NT2/D1 (cell line): ENCODE measurements at regions not wholly inside any gene's neighbourhood (a gene's known extent, or its start where the extent isn't known, plus 50 kb on each side); places are given as distances from the start of the nearest gene placed in this dataset.

Experiments used
- DNase-seq: peaks from one replicate; pipeline ENCODE4 v3.0.0-alpha.2; 2011; ENCODE audit warnings: low read depth, low spot score
- H3K27me3 ChIP-seq: 2 replicates; pipeline ENCODE4 v1.6.0; 2011; ENCODE audit warnings: mild to moderate bottlenecking; ENCODE audit not compliant: insufficient read length, insufficient read depth
- H3K36me3 ChIP-seq: 2 replicates; pipeline ENCODE4 v1.6.1; 2011; ENCODE audit warnings: mild to moderate bottlenecking, low read length, mixed read lengths; ENCODE audit not compliant: insufficient read depth, insufficient read length
- H3K4me1 ChIP-seq: 2 replicates; pipeline ENCODE4 v1.5.1; 2011; ENCODE audit not compliant: insufficient read depth, insufficient read length
- H3K4me3 ChIP-seq: 2 replicates; pipeline ENCODE4 v1.5.1; 2011; ENCODE audit warnings: low read depth; ENCODE audit not compliant: insufficient read length
- H3K9ac ChIP-seq: 2 replicates; pipeline ENCODE4 v1.6.0; 2011; ENCODE audit warnings: low read depth; ENCODE audit not compliant: insufficient read length
- H3K9me3 ChIP-seq: 2 replicates; pipeline ENCODE4 v1.5.1; 2011; ENCODE audit warnings: mild to moderate bottlenecking, low read length; ENCODE audit not compliant: insufficient read depth
- SUZ12 ChIP-seq: IDR thresholded peaks from 2 replicates; pipeline ENCODE4 v1.6.1; 2011; ENCODE audit not compliant: insufficient read length, insufficient read depth; ENCODE audit errors: extremely low read depth
- YY1 ChIP-seq: IDR thresholded peaks from 2 replicates; pipeline ENCODE4 v1.6.1; 2011; ENCODE audit not compliant: insufficient read length, insufficient read depth
- ZNF274 ChIP-seq: IDR thresholded peaks from 2 replicates; pipeline ENCODE4 v1.6.1; 2011; ENCODE audit warnings: mild to moderate bottlenecking, low read depth, low read length

- TF ChIP-seq YY1 (no peak), ZNF274 (no peak), SUZ12 (no peak)
- no peaks in the 10 kb centered on the region for H3K27me3 ChIP-seq
- H3K36me3 ChIP-seq: no peaks in the 10 kb centered on the region
- no peak for DNase-seq
- H3K4me3 ChIP-seq: no peak overlapping the region
- H3K9ac ChIP-seq: no peak overlapping the region
- no peaks in the 10 kb centered on the region for H3K4me1 ChIP-seq
- H3K9me3 ChIP-seq: no peaks in the 10 kb centered on the region
Observed at GRCh38 chr11:15616130-15617105, 501.7 kb downstream of the INSC start.

- H3K27me3 ChIP-seq: no peaks in the 10 kb centered on the region
- no peak overlapping the region for H3K9ac ChIP-seq
- no peaks in the 10 kb centered on the region for H3K36me3 ChIP-seq
- TF ChIP-seq SUZ12: no peak
- no peak for TF ChIP-seq ZNF274
- TF ChIP-seq YY1: no peak
- no peaks in the 10 kb centered on the region for H3K4me1 ChIP-seq
- H3K4me3 ChIP-seq: no peak overlapping the region
- no peaks in the 10 kb centered on the region for H3K9me3 ChIP-seq
- no peak for DNase-seq
Observed at GRCh38 chr11:15617126-15617525, 502.4 kb downstream of the INSC start.

- no peaks in the 10 kb centered on the region for H3K4me1 ChIP-seq
- H3K36me3 ChIP-seq: no peaks in the 10 kb centered on the region
- TF ChIP-seq ZNF274 (no peak), SUZ12 (no peak), YY1 (no peak)
- no peak for DNase-seq
- H3K27me3 ChIP-seq: no peaks in the 10 kb centered on the region
- no peaks in the 10 kb centered on the region for H3K9me3 ChIP-seq
- H3K9ac ChIP-seq: no peak overlapping the region
- H3K4me3 ChIP-seq: no peak overlapping the region
Observed at GRCh38 chr11:15618583-15619032, 503.9 kb downstream of the INSC start.

GRCh38 chr11:15621565-15621964 lies 506.8 kb downstream of the INSC start:
- no peak for DNase-seq
- Histone ChIP-seq H3K4me1 (no peaks in the 10 kb centered on the region), H3K36me3 (no peaks in the 10 kb centered on the region), H3K9me3 (no peaks in the 10 kb centered on the region), H3K27me3 (no peaks in the 10 kb centered on the region), H3K4me3 (no peak overlapping the region), H3K9ac (no peak overlapping the region)
- TF ChIP-seq ZNF274 (no peak), YY1 (no peak), SUZ12 (no peak)

GRCh38 chr11:15622231-15622890 lies 507.6 kb downstream of the INSC start:
- Histone ChIP-seq H3K4me1 (no peaks in the 10 kb centered on the region), H3K9ac (no peak overlapping the region), H3K27me3 (no peaks in the 10 kb centered on the region), H3K4me3 (no peak overlapping the region), H3K9me3 (no peaks in the 10 kb centered on the region), H3K36me3 (no peaks in the 10 kb centered on the region)
- peak; percentile 9 for DNase-seq
- TF ChIP-seq YY1: no peak
- no peak for TF ChIP-seq SUZ12
- no peak for TF ChIP-seq ZNF274

GRCh38 chr11:15624701-15625100 lies 510.0 kb downstream of the INSC start:
- Histone ChIP-seq H3K9ac (no peak overlapping the region), H3K27me3 (no peaks in the 10 kb centered on the region), H3K4me3 (no peak overlapping the region), H3K9me3 (no peaks in the 10 kb centered on the region), H3K4me1 (no peaks in the 10 kb centered on the region), H3K36me3 (no peaks in the 10 kb centered on the region)
- no peak for DNase-seq
- TF ChIP-seq ZNF274 (no peak), YY1 (no peak), SUZ12 (no peak)

GRCh38 chr11:15625691-15626090 lies 511.0 kb downstream of the INSC start:
- Histone ChIP-seq H3K9ac (no peak overlapping the region), H3K27me3 (no peaks in the 10 kb centered on the region), H3K9me3 (no peaks in the 10 kb centered on the region), H3K4me3 (no peak overlapping the region), H3K4me1 (no peaks in the 10 kb centered on the region), H3K36me3 (no peaks in the 10 kb centered on the region)
- TF ChIP-seq SUZ12: no peak
- TF ChIP-seq YY1: no peak
- TF ChIP-seq ZNF274: no peak
- DNase-seq: no peak
